PC-3 (cell line): ENCODE measurements at regions not wholly inside any gene's neighbourhood (a gene's known extent, or its start where the extent isn't known, plus 50 kb on each side); places are given as distances from the start of the nearest gene placed in this dataset.
"Not testable (repeated sequence)": the region's sequence is repeated elsewhere in the genome, so short reads cannot be mapped to it uniquely, and the experiment has no call there.

Experiments used
- CTCF ChIP-seq: fragments of 300-600 bp; sonication (generic); conservative IDR thresholded peaks from 2 replicates; pipeline ENCODE4 v1.5.1; 2017; ENCODE audit warnings: antibody characterized with exemption, low read depth, mild to moderate bottlenecking, low read length
- EZH2 ChIP-seq: fragments of 300-600 bp; sonication (generic); IDR thresholded peaks from one replicate; pipeline ENCODE4 v1.6.1; 2017; ENCODE audit warnings: antibody characterized with exemption, mild to moderate bottlenecking, low read length; ENCODE audit not compliant: unreplicated experiment

- not testable (repeated sequence) for TF ChIP-seq CTCF, EZH2
These were observed 2327.3 kb upstream of the TPTE start for GRCh38 chr21:8194042-8194441.
